ENCODE measurements at regions not wholly inside any gene's neighbourhood (a gene's known extent, or its start where the extent isn't known, plus 50 kb on each side); places are given as distances from the start of the nearest gene placed in this dataset.

- no peaks in the 10 kb centered on the region for H3K27me3 Mint-ChIP-seq
- DNase-seq (ENCODE audit: low spot score in 2 of 2) = no peak
- peaks cover 9% of the 10 kb centered on the region for H3K9me3 Mint-ChIP-seq
- ATAC-seq (replicated peaks; ENCODE audit: extremely low read depth, poor library complexity, severe bottlenecking) = no peak
- no peaks in the 10 kb centered on the region for H3K4me1 Mint-ChIP-seq
- H3K36me3 Mint-ChIP-seq (ENCODE audit: insufficient read depth) = no peaks in the 10 kb centered on the region
- H3K4me3 Mint-ChIP-seq = no peak overlapping the region
- no peak overlapping the region for H3K27ac Mint-ChIP-seq (ENCODE audit: low read depth)
Measured at GRCh38 chr5:164002628-164003027, 497.2 kb downstream of the MAT2B start.

GRCh38 chr5:164005071-164005470 is 499.7 kb downstream of the MAT2B start:
- Mint-ChIP-seq H3K27me3 (no peaks in the 10 kb centered on the region), H3K36me3 (ENCODE audit: insufficient read depth) (no peaks in the 10 kb centered on the region), H3K4me3 (no peak overlapping the region), H3K27ac (ENCODE audit: low read depth) (no peak overlapping the region), H3K4me1 (no peaks in the 10 kb centered on the region), H3K9me3 (peaks cover 9% of the 10 kb centered on the region)
- ATAC-seq (replicated peaks; ENCODE audit: extremely low read depth, poor library complexity, severe bottlenecking) (no peak), DNase-seq (ENCODE audit: low spot score in 2 of 2) (no peak)

GRCh38 chr5:164007064-164007463 is 501.6 kb downstream of the MAT2B start:
- DNase-seq (ENCODE audit: low spot score in 2 of 2) (no peak), ATAC-seq (replicated peaks; ENCODE audit: extremely low read depth, poor library complexity, severe bottlenecking) (no peak)
- no peaks in the 10 kb centered on the region for H3K36me3 Mint-ChIP-seq (ENCODE audit: insufficient read depth)
- H3K9me3 Mint-ChIP-seq = peaks cover 9% of the 10 kb centered on the region
- H3K4me1 Mint-ChIP-seq = no peaks in the 10 kb centered on the region
- no peak overlapping the region for H3K27ac Mint-ChIP-seq (ENCODE audit: low read depth)
- no peaks in the 10 kb centered on the region for H3K27me3 Mint-ChIP-seq
- H3K4me3 Mint-ChIP-seq = no peak overlapping the region

DNA sequence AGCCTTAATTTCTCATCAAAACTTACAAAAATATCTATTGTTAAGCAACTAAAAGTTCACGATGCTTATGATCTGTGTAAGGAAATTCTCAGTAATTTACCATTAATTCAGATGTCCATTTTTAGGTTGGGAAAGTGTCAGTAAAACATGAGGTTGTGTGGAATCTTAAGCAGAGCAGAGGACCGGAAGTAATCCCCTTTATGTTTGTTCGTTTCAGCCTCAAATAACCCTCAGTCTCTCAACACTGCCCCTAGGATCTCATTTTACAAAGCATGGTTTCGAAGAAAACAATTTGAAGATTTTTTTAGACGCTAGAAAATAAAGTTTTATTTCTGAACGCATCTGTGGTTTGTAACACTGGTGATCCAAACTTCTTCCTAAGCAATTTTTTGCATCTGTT is 504.2 kb downstream of the MAT2B start:
- no peak for ATAC-seq (replicated peaks; ENCODE audit: extremely low read depth, poor library complexity, severe bottlenecking)
- Mint-ChIP-seq H3K4me1 (no peaks in the 10 kb centered on the region), H3K9me3 (peaks cover 9% of the 10 kb centered on the region), H3K36me3 (ENCODE audit: insufficient read depth) (no peaks in the 10 kb centered on the region), H3K27me3 (no peaks in the 10 kb centered on the region), H3K27ac (ENCODE audit: low read depth) (no peak overlapping the region), H3K4me3 (no peak overlapping the region)
- DNase-seq (ENCODE audit: low spot score in 2 of 2) = no peak

GRCh38 chr5:164010900-164011299 is 505.5 kb downstream of the MAT2B start:
- Mint-ChIP-seq H3K4me1 (no peaks in the 10 kb centered on the region), H3K9me3 (peaks cover 13% of the 10 kb centered on the region), H3K27ac (ENCODE audit: low read depth) (no peak overlapping the region)

DNA sequence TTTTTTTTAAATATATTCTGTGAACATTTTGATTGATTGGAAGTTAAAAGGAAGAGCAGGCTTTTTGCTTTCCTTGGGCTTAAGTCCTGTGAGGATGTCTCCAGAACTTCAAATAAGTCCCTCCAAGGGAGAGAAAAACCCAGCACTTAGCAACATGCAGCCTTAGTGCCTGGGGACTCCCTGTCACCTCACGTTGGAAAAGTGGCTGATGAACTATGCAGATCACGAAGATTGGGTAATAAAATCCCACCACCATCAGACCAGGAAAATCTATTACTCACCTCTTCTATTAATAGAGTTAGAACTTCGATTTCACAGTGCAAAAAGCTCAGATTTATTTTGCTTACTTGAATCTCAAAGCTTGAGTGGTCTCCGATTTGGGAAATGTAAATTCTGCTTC is 507.0 kb downstream of the MAT2B start:
- DNase-seq (ENCODE audit: low spot score in 2 of 2) = no peak
- ATAC-seq (replicated peaks; ENCODE audit: extremely low read depth, poor library complexity, severe bottlenecking) = no peak
- H3K9me3 Mint-ChIP-seq = peaks cover 6% of the 10 kb centered on the region
- H3K36me3 Mint-ChIP-seq (ENCODE audit: insufficient read depth) = no peaks in the 10 kb centered on the region
- H3K27me3 Mint-ChIP-seq = no peaks in the 10 kb centered on the region
- H3K4me1 Mint-ChIP-seq = no peaks in the 10 kb centered on the region
- no peak overlapping the region for H3K4me3 Mint-ChIP-seq
- no peak overlapping the region for H3K27ac Mint-ChIP-seq (ENCODE audit: low read depth)

More at GRCh38 chr5:164010900-164011299, 505.5 kb downstream of the MAT2B start:
- no peaks in the 10 kb centered on the region for H3K36me3 Mint-ChIP-seq (ENCODE audit: insufficient read depth)
- no peak overlapping the region for H3K4me3 Mint-ChIP-seq
- no peak for ATAC-seq (replicated peaks; ENCODE audit: extremely low read depth, poor library complexity, severe bottlenecking)
- no peak for DNase-seq (ENCODE audit: low spot score in 2 of 2)
- H3K27me3 Mint-ChIP-seq = no peaks in the 10 kb centered on the region

DNA sequence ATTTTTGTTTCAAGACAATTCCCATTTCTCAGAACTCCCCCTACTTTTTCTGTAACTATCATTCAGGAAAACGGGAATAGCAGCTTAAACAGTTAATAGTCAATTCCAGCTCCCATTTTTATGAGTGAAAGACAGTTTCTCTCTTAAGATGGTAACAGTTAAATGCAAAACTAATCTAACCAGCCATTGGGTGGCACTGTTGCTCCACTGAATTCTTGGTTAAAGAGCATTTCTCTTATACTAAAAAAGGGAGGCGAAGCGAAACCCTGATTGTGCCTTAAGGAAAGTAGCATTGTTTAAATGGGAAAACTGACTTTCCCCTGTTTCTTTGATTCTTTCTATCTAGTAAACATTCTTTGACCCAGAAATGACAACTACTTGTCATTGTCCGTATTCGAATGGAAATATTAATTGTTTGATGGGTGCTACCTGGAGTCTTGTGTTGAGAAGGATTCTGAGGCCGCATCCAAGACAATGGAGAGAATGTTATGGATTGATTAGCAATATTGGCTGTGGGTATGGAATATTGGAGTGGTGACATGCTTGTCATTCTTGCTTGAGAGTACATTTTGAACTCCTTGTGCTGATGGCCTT is 507.8 kb downstream of the MAT2B start:
- Mint-ChIP-seq H3K9me3 (peaks cover 6% of the 10 kb centered on the region), H3K4me3 (no peak overlapping the region), H3K4me1 (no peaks in the 10 kb centered on the region), H3K27me3 (no peaks in the 10 kb centered on the region), H3K27ac (ENCODE audit: low read depth) (no peak overlapping the region), H3K36me3 (ENCODE audit: insufficient read depth) (no peaks in the 10 kb centered on the region)
- ATAC-seq (replicated peaks; ENCODE audit: extremely low read depth, poor library complexity, severe bottlenecking) (no peak), DNase-seq (ENCODE audit: low spot score in 2 of 2) (no peak)

DNA sequence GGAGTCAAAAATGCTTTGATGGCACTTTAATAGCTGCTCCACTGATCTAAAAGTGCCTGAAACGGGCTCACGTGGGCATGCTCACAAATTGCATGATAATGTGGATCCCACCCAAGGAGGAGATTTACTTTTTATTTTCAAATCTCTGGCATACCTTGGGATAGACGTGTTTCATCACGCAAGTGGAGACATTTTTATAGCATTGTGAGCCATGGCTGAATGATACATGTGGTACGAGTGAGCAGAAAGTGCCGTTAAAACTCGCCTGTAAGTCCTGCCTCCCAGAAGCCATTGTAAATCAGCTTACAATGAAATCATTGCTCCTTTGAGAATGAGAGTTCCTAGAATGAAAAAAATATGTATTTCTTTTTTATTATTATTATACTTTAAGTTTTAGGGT is 514.7 kb downstream of the MAT2B start:
- Mint-ChIP-seq H3K27me3 (no peaks in the 10 kb centered on the region), H3K9me3 (peaks cover 10% of the 10 kb centered on the region), H3K4me3 (no peak overlapping the region), H3K36me3 (ENCODE audit: insufficient read depth) (no peaks in the 10 kb centered on the region), H3K27ac (ENCODE audit: low read depth) (no peak overlapping the region), H3K4me1 (no peaks in the 10 kb centered on the region)
- DNase-seq (ENCODE audit: low spot score in 2 of 2) (no peak), ATAC-seq (replicated peaks; ENCODE audit: extremely low read depth, poor library complexity, severe bottlenecking) (no peak)

GRCh38 chr5:164027738-164028137 is 522.3 kb downstream of the MAT2B start:
- no peaks in the 10 kb centered on the region for H3K27me3 Mint-ChIP-seq
- H3K27ac Mint-ChIP-seq (ENCODE audit: low read depth) = no peak overlapping the region
- DNase-seq (ENCODE audit: low spot score in 2 of 2) (no peak), ATAC-seq (replicated peaks; ENCODE audit: extremely low read depth, poor library complexity, severe bottlenecking) (no peak)
- H3K4me1 Mint-ChIP-seq = no peaks in the 10 kb centered on the region
- no peaks in the 10 kb centered on the region for H3K36me3 Mint-ChIP-seq (ENCODE audit: insufficient read depth)
- no peak overlapping the region for H3K4me3 Mint-ChIP-seq
- H3K9me3 Mint-ChIP-seq = peaks cover 19% of the 10 kb centered on the region

- peaks cover 29% of the 10 kb centered on the region for H3K9me3 Mint-ChIP-seq
- H3K4me3 Mint-ChIP-seq = no peak overlapping the region
- no peaks in the 10 kb centered on the region for H3K4me1 Mint-ChIP-seq
- DNase-seq (ENCODE audit: low spot score in 2 of 2) = no peak
- ATAC-seq (replicated peaks; ENCODE audit: extremely low read depth, poor library complexity, severe bottlenecking) = no peak
- H3K36me3 Mint-ChIP-seq (ENCODE audit: insufficient read depth) = no peaks in the 10 kb centered on the region
- H3K27ac Mint-ChIP-seq (ENCODE audit: low read depth) = no peak overlapping the region
- H3K27me3 Mint-ChIP-seq = no peaks in the 10 kb centered on the region
Measured at GRCh38 chr5:164038128-164038783, 532.8 kb downstream of the MAT2B start.

GRCh38 chr5:164041105-164041504 is 535.7 kb downstream of the MAT2B start:
- H3K36me3 Mint-ChIP-seq (ENCODE audit: insufficient read depth) = no peaks in the 10 kb centered on the region
- H3K27ac Mint-ChIP-seq (ENCODE audit: low read depth) = no peak overlapping the region
- no peaks in the 10 kb centered on the region for H3K27me3 Mint-ChIP-seq
- no peak for DNase-seq (ENCODE audit: low spot score in 2 of 2)
- H3K9me3 Mint-ChIP-seq = peaks cover 29% of the 10 kb centered on the region
- H3K4me1 Mint-ChIP-seq = no peaks in the 10 kb centered on the region
- no peak overlapping the region for H3K4me3 Mint-ChIP-seq
- ATAC-seq (replicated peaks; ENCODE audit: extremely low read depth, poor library complexity, severe bottlenecking) = no peak

DNA sequence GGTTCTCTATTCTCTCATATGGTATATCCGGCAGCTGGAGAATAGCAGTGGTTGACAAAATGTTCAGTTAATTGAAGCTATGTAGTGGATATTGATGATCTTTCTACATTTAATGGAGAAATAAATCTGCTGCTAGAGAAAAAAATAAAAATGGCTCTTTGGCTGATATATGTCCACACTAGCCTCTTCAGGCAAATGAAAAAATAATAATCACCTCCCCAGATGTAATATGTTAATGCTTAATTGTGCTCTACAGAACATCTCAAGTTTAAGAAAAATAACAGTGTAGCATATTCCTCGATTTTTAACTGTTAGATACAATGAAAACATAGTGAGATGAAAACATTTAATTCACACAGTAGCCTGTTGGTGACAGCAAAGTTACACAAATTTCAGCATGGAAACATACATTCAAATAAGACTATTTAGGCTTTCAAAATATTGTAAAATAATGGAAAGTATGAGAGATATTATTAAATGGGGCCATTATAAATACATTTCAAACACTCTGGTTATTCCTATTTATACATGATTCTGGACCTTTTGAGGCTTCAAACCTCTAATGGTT is 543.0 kb downstream of the MAT2B start:
- ATAC-seq (replicated peaks; ENCODE audit: extremely low read depth, poor library complexity, severe bottlenecking) (no peak), DNase-seq (ENCODE audit: low spot score in 2 of 2) (no peak)
- no peaks in the 10 kb centered on the region for H3K4me1 Mint-ChIP-seq
- H3K27me3 Mint-ChIP-seq = no peaks in the 10 kb centered on the region
- peaks cover 20% of the 10 kb centered on the region for H3K9me3 Mint-ChIP-seq
- no peak overlapping the region for H3K27ac Mint-ChIP-seq (ENCODE audit: low read depth)
- no peak overlapping the region for H3K4me3 Mint-ChIP-seq
- no peaks in the 10 kb centered on the region for H3K36me3 Mint-ChIP-seq (ENCODE audit: insufficient read depth)

DNA sequence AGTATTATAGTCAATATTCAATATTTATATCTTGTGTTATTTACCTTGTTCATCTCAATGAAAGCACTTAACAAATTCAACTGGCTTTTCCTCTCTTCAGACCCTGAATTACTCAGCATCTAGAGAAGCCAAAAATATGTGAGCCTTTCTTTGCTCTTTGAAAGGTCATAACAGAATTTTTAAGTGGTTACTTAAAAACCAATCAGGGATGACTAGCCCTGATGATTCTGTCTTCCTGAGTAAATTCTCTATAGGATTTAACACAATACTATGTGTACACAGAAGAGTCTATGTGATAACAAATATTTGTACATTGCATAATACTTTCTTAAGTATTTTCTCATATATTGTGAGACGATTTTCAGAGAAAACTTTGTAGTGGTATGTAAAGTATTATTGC is 546.3 kb downstream of the MAT2B start:
- ATAC-seq (replicated peaks; ENCODE audit: extremely low read depth, poor library complexity, severe bottlenecking) (no peak), DNase-seq (ENCODE audit: low spot score in 2 of 2) (no peak)
- peaks cover 7% of the 10 kb centered on the region for H3K9me3 Mint-ChIP-seq
- no peak overlapping the region for H3K4me3 Mint-ChIP-seq
- H3K36me3 Mint-ChIP-seq (ENCODE audit: insufficient read depth) = no peaks in the 10 kb centered on the region
- no peak overlapping the region for H3K27ac Mint-ChIP-seq (ENCODE audit: low read depth)
- H3K4me1 Mint-ChIP-seq = no peaks in the 10 kb centered on the region
- H3K27me3 Mint-ChIP-seq = no peaks in the 10 kb centered on the region
